Fibroblast of the conjunctiva (primary cell): ENCODE measurements at regions not wholly inside any gene's neighbourhood (a gene's known extent, or its start where the extent isn't known, plus 50 kb on each side); places are given as distances from the start of the nearest gene placed in this dataset.
A peak's percentile ranks its signal among the peaks of the same experiment; 100 is the strongest.
"Not testable (repeated sequence)": the region's sequence is repeated elsewhere in the genome, so short reads cannot be mapped to it uniquely, and the experiment has no call there.

Experiments
- DNase-seq: peaks from one replicate; pipeline ENCODE4 v3.0.0-alpha.2; 2010; ENCODE audit warnings: low read depth

DNA sequence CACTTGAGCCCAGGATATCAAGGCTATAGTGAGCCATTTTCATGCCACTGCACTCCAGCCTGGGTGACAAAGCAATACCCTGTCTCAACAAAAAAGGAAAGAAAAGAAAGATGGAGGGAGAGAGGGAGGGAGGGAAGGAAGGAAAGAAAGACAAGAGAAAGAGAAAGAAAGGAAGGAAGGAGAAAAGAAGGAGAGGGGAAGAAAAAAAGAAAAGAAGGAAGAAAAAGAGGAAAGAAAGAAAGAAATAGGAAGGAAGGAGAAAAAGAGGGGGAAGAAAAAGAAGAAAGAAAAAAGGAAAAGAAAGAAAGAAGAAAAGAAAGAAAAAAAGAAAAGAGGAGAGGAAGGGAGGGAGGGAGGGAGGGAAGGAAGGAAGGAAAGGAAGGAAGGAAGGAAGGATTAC is 321.5 kb upstream of the CNTNAP2 start:
- DNase-seq = no peak

- no peak for DNase-seq
Measured at GRCh38 chr7:145784809-145785780, 331.5 kb upstream of the CNTNAP2 start.

- not testable (repeated sequence) for DNase-seq
Measured at GRCh38 chr7:145781388-145781787, 335.2 kb upstream of the CNTNAP2 start.

DNA sequence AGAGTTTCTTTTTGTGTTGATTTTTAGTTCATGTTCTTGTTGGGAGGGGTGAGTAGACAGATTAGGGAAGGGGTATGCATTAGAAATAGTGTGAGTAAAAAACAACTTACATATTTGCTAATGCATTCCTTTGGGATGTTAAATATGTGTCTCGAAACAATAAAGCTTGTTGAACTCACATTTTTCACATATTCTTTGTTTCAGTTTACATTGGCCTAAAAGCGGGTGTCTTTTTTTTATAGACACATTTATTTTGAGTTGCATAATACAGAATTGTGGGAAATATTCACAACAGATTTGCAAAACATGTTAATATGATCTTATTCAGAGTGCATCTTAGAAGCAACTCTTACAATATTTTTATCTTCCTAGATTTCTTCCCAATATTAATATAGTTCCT is 337.5 kb upstream of the CNTNAP2 start:
- no peak for DNase-seq

DNA sequence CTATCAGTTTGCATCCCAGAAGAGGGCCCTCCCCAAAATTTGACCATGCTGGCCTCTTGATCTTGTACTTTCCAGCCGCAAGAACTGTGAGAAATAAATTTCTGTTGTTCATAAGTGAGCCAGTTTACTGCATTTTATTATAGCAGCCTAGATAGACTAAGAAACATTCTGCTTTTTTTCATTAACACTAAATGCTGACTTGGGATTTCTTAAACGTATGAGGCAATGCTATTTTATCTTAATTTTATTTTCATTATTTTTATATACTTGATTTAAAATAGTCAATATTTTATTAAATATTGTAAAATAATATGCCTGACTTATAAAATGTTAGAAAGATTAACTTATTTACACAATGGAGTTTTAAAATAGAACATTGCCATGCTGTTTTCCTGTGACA is 341.8 kb upstream of the CNTNAP2 start:
- DNase-seq = no peak

DNA sequence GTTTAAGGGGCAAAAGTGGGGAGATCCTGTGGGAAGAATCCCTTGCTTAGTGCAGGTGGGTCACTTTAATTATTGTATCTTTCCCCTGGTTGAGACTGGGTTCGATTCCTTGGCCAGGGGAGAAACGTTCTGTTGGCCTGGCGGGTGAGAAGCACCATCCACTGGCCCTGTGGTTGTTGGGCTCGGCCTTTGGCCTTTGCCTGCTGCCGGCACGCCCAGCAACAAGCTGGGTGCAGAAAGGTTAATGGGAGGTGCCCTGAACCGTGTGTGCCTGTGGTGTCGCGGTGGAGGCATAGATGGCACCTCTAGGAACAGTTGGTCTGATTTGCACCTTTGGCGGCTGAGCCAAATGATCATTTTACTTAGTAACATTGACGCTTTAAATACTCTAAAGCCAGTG is 363.6 kb upstream of the CNTNAP2 start:
- DNase-seq = no peak

DNA sequence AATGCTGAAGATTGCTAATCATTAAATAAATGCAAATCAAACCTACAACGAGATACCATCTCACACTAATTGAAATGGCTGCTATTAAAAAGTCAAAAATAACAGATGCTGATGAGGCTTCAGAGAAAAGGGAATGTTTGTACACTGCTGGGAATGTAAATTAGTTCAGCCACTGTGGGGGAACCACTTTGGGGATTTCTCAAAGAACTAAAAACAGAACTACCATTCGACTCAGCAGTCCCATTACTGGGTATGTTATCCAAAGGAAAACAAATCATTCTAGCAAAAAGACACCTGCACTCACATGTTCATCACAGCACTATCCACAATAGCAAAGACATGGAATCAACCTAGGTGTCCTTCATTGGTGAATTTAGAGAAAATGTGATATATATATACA is 379.0 kb upstream of the CNTNAP2 start:
- no peak for DNase-seq

DNA sequence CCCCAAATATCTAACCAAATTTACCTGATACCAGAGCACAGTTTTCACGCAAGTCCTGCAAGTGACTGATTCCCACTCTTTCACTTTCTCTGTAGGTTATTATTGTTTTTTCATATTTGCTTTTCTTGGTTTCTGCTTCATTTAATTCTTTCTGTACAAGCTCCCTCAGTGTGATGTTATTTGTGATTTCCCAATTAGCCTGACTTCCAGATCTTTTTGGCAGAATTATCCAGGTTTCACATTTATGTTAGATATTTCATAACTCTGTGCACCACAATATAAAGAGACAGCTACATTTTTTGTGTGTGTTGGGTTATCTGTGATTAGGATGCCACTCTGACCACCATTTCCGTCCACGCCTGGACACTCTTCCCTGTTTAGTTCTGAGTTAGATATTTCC is 381.5 kb upstream of the CNTNAP2 start:
- no peak for DNase-seq

DNA sequence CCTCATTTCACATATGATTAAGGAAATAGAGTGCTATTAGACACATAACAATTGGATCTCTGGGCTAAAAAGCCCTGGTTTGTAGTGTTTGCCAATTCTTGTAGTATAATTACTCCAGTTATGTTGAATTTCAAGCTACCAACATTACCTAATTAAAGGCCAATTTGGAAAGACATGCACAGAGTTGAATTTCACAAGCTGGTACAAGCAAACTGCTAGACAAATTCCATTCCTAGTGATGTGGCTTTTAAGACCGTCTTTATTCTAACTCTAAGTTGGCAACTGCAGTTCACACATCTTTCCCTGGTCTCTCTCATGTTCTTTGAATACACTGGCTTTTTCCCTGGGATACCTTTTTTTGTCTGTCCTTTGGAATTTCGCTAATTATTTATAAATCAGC is 384.1 kb upstream of the CNTNAP2 start:
- DNase-seq = no peak

- no peak for DNase-seq
Measured at GRCh38 chr7:145729691-145730090, 386.9 kb upstream of the CNTNAP2 start.

DNA sequence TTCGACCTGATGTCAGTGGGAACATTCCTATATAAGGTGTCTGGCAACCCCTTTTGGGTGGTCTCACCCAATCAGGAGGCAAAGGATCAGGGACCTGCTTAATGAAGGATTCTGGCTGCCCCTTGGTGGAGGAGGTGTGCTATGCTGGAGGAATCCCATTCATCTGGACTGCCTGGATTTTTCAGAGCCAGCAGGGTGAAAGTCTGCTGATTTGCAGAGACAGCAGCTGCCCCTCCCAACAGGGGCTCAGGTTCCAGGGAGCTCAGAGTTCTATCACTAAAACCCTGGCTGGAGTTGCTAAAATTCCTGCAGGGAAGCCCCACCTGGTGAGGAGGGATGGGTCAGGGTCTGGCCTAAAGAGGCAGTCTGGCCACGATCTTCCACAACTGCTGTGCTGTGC is 398.5 kb upstream of the CNTNAP2 start:
- DNase-seq = no peak

DNA sequence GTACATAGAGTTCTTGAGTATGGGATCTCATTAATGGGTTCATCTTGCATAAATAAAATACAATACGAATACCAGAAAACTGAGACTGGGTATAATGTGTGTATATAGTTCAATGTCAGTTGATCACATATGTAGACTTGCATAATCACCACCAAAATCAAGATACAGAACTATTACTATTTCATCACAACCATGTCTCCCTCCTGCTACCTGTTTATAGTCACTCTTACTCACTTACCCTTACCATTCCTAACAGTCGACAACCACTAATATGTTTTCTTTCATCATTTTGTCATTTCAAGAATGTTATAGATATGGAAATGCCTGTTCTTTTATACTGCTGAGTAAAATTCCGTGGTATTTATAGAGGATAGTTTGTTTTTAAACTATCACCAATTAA is 416.1 kb upstream of the CNTNAP2 start:
- no peak for DNase-seq

GRCh38 chr7:145698526-145699262 is 417.9 kb upstream of the CNTNAP2 start:
- no peak for DNase-seq

GRCh38 chr7:145697412-145698107 is 419.0 kb upstream of the CNTNAP2 start:
- DNase-seq = not testable (repeated sequence)

GRCh38 chr7:145696071-145696470 is 420.5 kb upstream of the CNTNAP2 start:
- no peak for DNase-seq

DNA sequence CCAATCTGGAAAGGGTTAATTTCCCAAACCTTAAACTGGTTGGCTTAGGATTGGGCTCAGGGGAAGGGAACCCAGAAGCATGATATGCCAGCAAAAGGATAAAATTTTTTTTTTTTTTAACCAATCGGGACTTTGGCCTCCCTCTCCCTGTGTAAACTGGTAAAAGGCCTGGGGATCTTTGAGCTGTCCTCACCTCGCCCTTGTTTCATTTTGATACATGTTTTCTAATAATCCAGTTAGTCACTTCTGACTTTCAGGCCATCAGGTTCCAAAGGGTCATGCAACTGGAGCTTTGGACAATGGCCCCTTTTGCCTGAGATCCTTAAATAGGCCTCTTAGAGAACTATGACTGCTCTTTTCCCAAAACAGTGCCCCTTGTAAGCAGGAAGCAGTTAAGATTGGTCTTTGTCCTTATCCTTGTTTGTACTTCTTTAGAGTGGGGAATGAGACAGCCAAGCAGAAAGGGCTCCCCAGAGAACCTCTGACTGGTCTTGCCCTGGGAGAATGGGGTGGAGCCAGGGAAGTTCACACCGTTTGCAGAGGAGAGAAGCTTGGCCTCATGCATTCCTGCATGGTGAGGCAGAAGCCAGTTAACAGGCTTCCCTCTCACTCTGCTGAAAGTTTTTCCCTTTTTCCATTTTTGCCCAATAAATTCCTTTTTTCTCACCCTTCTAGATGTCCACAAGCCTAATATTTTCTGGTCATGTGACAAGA is 424.2 kb upstream of the CNTNAP2 start:
- no peak for DNase-seq

DNA sequence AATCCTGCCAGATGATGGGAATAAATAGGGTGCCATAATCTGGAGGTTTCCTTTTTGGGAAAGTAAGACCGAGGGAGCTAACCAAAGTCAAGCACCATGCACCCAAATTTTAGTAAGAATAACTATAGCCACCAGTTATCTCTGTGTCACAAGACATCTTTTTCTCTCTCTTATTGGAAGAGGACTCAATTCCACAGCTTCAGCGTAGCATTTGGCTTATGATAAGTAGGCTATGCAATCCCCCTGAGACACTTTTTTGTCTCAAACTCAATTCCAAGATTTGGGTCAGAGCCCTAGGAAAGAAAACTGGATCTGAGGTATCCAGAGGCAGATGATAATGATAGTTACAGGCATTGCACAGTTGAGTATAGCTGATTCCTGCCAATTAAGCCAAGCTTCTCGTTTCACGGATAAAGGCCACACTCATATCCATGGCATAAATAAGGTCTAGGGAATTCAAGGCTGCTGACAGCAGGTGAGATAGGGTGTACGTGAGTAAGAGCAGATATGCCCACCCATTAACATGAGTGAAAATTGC is 425.2 kb upstream of the CNTNAP2 start:
- DNase-seq = no peak

DNA sequence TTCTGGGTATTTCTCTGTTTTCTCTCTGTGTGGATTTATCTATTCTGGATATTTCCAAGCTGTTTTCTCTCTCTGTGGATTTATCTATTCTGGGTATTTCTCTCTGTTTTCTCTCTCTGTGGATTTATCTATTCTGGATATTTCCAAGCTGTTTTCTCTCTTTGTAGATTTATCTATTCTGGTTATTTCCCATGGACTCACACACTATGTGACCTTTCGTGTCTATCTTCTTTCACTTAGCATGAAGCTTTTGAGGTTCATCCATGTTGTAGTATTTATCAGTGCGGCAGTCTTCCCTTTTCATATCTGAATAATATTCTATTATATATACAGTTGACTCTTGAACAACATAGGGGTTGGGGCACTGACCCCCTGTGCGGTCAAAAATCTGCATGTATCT is 435.0 kb upstream of the CNTNAP2 start:
- no peak for DNase-seq

DNA sequence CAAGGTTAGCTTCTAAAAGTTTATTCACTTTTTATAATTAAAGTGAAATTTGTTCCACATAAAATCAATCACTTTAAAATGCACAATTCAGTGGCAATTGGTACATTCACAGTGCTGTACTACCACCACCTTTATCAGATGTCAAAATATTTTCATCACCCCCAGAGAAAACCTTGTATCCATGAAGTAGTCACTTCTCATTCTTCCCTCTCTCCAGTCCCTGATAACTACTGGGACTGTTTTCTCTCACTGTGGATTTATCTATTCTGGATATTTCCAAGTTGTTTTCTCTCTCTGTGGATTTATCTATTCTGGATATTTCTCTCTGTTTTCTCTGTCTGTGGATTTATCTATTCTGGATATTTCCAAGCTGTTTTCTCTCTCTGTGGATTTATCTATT is 435.4 kb upstream of the CNTNAP2 start:
- DNase-seq = no peak

DNA sequence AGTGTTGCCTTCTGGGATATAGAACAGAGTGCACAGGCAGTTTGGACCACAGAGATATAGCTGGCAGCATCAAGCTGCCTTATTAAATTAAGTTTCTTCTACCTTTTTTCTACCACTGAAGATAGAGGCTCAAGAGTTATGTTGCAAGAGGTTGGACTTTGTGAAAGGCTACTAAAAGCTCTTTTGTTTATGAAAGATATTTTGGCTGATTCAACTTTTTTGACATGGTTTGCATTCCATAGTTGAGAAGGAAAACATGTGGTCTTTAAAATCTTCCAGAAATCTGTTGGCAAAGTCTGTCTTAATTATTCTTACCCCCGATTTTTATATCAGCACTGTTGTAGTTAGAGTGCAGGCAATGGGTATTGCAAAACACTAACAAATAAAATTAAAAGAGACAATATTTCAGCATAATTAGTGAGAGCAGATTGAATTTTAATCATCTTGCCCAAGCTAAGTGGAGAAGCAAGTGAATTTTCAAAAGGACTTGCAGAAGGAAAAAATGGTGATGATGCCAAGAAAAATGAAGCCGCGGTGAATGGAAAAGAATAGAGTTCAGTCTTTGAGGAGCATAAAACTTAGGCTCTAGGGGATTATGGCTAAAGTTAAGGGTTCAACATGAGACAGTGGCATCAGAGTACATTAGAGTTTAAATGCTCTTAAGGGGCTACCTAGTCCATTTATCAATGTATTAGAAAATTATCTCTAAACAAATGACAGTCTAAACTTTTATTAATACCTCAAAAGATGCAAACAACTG is 450.9 kb upstream of the CNTNAP2 start:
- DNase-seq = peak; percentile 12

- no peak for DNase-seq
Measured at GRCh38 chr7:145655666-145656065, 460.9 kb upstream of the CNTNAP2 start.
